HG02623 (cell line): ENCODE measurements at regions not wholly inside any gene's neighbourhood (a gene's known extent, or its start where the extent isn't known, plus 50 kb on each side); places are given as distances from the start of the nearest gene placed in this dataset.

Experiments
- ATAC-seq: cut with Tn5 transposase; IDR thresholded peaks from one replicate; pipeline ENCODE4 v1.9.1; 2021; ENCODE audit warnings: moderate library complexity; ENCODE audit not compliant: unreplicated experiment

GRCh38 chr10:29925771-29926692 lies 133.4 kb downstream of the JCAD start:
- no peak for ATAC-seq

GRCh38 chr10:29924436-29924835 lies 134.9 kb downstream of the JCAD start:
- ATAC-seq, result no peak

- ATAC-seq, result no peak
Measured at GRCh38 chr10:29923416-29923965, 135.9 kb downstream of the JCAD start.

GRCh38 chr10:29922892-29923291 lies 136.5 kb downstream of the JCAD start:
- ATAC-seq, result no peak

GRCh38 chr10:29922226-29922625 lies 137.2 kb downstream of the JCAD start:
- no peak for ATAC-seq

- no peak for ATAC-seq
Measured at GRCh38 chr10:29921071-29921446, 138.3 kb downstream of the JCAD start.

- no peak for ATAC-seq
Measured at GRCh38 chr10:29920408-29921070, 138.8 kb downstream of the JCAD start.

- no peak for ATAC-seq
Measured at GRCh38 chr10:29918623-29919400, 140.6 kb downstream of the JCAD start.

- ATAC-seq, result no peak
Measured at GRCh38 chr10:29917311-29917710, 142.1 kb downstream of the JCAD start.

- ATAC-seq, result no peak
Measured at GRCh38 chr10:29916669-29917068, 142.7 kb downstream of the JCAD start.

GRCh38 chr10:29914986-29915785 lies 144.2 kb downstream of the JCAD start:
- no peak for ATAC-seq

- ATAC-seq, result no peak
Measured at GRCh38 chr10:29908962-29909361, 150.4 kb downstream of the JCAD start.

- no peak for ATAC-seq
Measured at GRCh38 chr10:29900865-29901264, 158.5 kb downstream of the JCAD start.

GRCh38 chr10:29897999-29898716 lies 161.2 kb downstream of the JCAD start:
- ATAC-seq, result no peak

- no peak for ATAC-seq
Measured at GRCh38 chr10:29897430-29897829, 162.0 kb downstream of the JCAD start.

GRCh38 chr10:29896053-29896452 lies 163.3 kb downstream of the JCAD start:
- no peak for ATAC-seq

- no peak for ATAC-seq
Measured at GRCh38 chr10:29895456-29895855, 163.9 kb downstream of the JCAD start.

GRCh38 chr10:29888321-29888720 lies 171.1 kb downstream of the JCAD start:
- no peak for ATAC-seq

- no peak for ATAC-seq
Measured at GRCh38 chr10:29886299-29886698, 173.1 kb downstream of the JCAD start.

- no peak for ATAC-seq
Measured at GRCh38 chr10:29883231-29883630, 176.2 kb downstream of the JCAD start.
